GM04504 (cell line): ENCODE measurements at regions not wholly inside any gene's neighbourhood (a gene's known extent, or its start where the extent isn't known, plus 50 kb on each side); places are given as distances from the start of the nearest gene placed in this dataset.

Experiments used
- DNase-seq: peaks from one replicate; pipeline ENCODE4 v3.0.0-alpha.2; 2012; ENCODE audit warnings: low read depth

GRCh38 chr12:115176741-115177400, 492.9 kb upstream of the TBX3 start:
- DNase-seq, result no peak

- no peak for DNase-seq
Observed at GRCh38 chr12:115174920-115175319, 490.9 kb upstream of the TBX3 start.

DNA sequence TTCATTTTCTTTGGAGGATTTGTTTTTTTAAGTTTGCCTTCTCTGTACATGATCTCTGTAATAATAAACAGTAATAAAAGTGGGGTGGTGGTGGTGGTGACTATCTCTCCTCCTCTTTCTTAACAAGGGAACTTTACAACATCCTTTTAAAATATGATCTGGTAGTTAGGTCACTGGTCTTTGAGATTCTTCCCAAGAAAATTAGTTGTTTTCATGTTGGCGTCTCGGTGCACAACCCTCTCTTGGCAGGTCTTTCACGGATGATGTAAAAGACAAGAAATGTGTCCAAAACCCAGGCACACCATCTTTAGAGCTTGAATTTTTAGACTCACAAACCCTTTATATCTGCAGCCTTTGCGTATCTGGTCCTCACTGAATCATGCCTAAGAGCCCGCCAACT, 488.5 kb upstream of the TBX3 start:
- DNase-seq, result peak; percentile 60

DNA sequence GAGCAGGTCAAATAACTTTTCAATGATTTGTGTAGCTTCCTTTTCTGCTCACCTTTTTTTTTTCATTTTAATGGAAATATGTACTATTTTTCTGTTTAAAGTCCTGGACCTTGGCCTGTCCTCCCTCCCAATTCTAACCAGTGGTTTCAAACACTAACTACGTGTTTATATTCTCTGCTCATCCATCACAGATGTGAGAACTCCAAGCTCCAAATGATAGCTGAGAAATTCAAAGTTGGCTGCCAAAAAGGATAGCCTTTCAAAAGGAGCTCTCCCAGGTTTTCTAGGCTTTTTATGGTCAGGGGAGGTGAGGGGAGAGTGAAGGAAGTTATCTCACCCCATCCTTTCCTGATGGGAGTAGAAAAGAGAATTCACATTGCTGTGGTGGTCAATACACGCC, 486.0 kb upstream of the TBX3 start:
- no peak for DNase-seq

DNA sequence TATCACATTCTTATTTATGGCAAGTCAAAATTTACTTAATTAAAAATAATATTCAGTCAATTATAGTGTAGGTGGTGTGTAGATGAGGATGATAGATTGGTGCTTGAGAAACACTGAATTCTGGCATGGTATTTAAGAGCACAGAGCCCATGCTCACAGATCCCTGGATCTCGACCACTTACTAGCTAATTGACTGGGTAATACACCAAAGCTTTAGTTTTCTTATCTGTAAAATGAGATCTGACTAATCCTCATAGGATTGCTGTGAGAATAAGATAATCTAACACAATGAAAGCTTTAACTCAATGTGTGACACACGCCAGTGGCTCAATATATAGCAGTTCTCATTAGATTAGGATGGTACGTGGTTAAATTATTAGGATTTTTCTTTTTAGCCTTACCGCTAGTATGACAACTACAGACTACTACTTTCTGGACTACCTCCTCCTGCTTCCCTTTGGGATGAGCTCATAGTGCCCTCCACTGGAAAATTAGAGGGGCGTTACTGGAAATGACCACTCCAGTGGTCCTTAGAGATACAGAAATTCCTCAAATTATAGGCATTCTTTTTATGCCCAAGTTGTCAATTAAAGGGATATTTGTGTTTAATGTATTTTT, 482.8 kb upstream of the TBX3 start:
- no peak for DNase-seq

- DNase-seq, result no peak
Observed at GRCh38 chr12:115163710-115164109, 479.7 kb upstream of the TBX3 start.

DNA sequence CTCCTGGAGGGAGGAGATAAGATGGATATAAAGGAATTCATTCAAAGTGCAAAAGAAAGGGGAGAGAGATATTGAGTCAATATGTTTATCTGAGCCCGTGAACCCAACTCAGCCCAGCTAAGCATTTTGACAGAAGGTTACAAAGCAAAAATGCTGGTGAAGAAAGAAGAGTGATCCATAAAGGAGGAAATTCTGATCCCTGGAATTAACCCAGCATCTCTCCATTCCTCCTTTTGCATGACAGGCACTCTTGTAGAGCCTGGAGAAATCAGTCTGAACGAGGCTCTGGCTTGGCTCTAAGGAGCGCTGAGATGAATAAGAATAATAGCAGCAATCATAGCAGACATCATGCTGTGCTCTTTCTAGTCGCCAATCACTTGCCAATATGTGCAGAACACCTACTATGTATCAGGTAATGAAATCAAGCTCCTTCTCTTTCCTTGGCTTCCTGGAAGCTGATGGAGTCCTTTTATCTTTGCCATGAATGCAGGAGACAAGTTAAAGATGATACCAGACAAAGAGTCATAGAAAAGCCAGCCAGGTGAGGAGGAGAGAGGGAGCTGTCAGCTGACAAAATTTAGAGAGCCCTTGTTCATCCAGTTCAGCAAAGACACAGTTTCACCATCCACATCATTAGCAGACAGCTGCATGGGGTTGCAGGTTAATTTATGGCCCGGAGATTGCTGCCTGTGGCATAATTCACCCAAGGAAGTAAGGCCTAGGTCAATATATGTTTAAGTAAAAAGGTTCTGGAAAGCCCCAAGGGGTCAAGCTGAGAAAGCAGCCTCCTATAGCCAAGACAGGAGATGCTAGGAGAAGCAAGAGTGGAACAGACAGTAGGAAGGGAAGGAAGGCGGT, 476.5 kb upstream of the TBX3 start:
- no peak for DNase-seq

GRCh38 chr12:115158816-115159215, 474.8 kb upstream of the TBX3 start:
- DNase-seq, result no peak

DNA sequence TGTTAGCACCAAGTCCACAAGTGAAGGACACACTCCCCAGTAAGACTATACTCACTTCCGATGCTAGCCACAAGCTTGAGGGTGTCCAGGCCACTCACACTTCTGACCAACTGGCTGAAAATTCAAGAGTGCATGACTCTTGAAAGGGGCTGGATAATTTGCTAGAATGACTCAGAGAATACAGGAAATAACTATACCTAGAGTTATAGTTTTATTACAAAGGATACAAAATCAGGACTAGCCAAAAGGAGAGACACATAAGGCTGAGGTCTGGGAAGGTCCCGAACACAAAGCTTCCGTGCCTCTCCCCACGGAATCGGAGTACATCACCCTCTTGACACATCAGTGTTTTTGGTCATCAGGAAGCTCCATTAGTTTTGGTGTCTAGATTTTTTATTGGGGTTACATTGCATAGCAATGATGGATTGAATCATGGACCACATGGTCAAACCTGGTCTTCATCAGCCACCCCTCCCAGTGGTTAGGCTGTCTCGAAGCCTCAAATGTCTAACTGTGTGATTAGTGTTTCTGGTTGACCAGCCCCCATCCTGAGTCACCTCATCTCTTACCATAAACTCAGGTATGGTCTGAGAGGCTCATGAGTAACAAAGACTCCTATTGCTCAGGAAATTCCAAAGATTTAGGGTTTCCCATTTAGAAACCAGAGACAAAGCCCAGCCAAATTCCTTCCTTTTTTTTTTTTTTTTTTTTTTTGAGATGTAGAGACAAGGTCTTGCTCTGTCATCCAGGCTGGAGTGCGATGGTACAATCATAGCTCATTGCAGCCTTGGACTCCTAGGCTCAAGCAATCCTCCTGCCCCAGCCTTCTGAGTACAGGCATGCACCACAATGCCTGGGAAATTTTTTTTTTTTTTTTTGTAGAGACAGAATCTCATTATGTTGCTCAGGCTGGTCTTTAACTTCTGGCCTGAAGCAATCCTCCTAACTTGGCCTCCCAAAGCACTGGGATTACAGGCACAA, 472.0 kb upstream of the TBX3 start:
- DNase-seq, result peak; percentile 98

DNA sequence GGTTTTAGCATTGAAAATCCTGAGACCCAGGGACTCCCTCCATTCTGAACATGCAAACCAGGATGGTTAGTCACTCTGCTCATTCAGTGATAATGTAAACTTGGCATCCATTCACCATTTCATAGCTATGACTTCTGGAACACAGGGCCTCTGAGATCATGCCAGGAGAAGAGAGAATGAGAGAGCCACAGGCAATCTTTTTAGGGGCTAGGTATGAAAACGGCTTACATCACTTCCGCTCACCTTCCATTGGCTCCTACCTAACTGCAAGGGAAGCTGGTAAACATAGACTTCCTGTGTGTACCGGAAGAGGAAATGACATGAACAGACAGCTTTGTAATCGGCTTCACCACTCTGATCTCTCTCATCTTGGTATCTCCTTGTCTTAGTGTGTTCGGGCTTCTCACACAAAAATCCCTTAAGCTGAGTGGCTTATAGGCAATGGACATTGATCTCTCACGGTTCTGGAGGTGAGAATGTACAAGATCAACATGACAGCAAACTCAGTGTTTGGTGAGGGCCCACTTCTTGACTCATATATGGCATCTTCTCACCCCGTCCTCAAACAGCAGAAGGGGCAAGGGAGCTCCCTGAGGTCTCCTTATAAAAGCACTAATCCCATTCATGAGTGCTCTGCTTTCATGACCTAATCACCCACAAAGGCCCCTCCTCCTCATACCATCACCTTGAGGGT, 465.9 kb upstream of the TBX3 start:
- peak; percentile 85 for DNase-seq

DNA sequence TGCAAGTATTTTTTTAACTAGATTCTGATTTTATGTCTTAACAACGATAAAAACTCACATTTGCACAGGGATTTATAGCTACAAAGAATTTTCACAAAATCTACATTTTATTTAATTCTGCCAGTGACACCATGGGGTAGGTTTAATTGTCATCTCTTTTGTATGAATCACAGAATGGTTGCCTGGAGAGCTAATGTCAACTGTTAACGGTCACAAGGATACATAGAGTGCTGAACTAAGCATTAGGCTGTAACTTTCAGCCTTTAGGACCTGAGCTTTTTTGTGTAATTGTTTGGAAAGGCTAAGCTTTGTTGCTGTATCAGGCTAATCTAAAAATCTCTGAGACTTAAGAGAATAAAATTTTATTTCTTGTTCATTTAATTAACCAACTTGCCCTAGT, 465.3 kb upstream of the TBX3 start:
- peak; percentile 29 for DNase-seq

- no peak for DNase-seq
Observed at GRCh38 chr12:115147916-115148315, 463.9 kb upstream of the TBX3 start.

GRCh38 chr12:115146453-115146852, 462.5 kb upstream of the TBX3 start:
- DNase-seq, result no peak

GRCh38 chr12:115144425-115144824, 460.4 kb upstream of the TBX3 start:
- no peak for DNase-seq

GRCh38 chr12:115140981-115141655, 457.1 kb upstream of the TBX3 start:
- DNase-seq, result no peak

DNA sequence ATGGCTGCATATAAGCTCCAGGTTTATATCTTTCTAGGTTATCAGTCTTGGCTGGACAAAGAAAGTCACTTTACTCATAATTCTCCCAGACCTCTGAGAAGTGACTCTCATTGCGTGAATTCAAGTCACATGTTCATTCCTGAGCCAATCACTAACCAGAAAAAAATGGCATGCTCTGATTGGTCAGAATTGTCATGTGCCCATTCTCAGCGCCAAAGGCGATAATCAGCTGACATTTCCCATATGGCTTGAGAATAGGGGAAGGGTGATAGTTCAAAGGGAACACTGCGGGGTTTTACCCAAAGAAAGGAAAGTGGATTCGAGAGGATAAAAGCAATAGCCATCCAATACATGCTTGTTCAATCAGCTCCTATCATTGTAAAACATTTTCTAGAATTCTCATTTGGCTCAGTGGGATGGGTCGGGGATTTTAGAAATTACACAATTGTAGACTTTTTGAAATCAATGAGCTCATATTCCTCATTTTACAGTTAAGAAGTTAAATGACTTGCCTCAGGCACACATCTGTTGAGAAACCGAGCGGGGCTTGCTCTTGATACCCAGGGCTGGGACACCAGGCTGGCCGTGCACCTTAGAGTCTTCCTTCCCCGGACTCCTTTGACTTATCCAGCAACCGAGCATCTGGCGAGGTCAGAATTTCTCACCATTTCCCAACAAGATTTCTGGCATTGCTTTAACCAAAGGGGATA, 454.0 kb upstream of the TBX3 start:
- no peak for DNase-seq

DNA sequence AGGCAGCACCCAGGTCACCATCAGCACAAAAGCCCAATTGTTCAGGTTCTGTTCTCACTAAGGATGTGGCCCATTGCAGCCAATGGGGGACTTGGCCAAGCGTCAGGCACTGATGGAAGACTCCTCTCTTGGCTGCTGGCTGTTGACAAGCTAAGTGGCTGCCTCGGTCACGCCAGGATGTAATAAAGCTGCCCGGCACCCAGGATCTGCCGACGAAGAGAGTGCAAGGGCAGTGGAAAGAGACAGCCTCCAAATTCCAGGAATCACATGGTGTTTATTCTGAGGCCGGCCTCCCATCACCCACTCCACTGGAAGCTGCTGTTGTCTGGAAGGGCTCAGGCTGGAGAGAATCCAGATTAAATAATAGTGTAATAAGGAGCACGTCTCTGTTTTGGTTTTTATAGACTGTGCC, 451.8 kb upstream of the TBX3 start:
- DNase-seq, result peak; percentile 49

DNA sequence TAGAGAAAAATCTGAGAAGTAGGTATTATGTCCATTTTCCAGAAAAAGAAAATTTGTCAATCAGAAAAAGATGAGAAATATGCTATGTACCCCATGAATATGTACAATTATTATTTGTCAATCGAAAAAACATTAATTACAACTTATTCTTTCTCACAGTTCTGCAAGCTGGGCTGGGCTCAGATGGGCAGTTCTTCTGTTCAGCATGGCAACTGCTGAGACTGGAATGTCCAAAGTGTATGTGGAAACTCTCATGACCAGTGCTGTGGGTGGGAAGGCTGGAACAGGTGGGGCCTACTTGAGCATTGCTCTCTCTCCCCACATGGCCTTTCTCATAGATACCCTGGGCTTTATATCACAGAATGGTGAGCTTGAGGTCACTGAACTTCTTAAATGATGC, 450.3 kb upstream of the TBX3 start:
- no peak for DNase-seq

GRCh38 chr12:115132905-115133304, 448.9 kb upstream of the TBX3 start:
- DNase-seq, result no peak

DNA sequence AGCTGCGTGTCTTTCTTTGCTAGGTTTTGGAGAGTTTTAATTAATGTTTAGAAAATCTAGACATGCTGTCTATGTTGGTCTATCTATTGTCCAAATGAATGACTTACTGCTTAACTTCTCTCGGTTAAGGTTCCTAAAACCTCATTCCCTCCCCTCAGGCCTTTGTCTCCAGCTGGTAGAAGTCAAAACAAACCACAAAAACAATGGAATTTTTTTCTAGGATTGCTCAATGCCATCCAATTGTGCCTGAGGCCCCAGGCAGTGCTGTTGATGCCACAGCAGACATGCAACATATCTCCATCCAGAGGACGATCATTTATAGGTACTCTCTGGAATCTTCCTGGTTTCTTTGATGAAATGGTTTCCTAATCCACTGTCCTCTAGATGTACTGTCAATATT, 448.2 kb upstream of the TBX3 start:
- DNase-seq, result peak; percentile 55
